ENCODE measurements at regions not wholly inside any gene's neighbourhood (a gene's known extent, or its start where the extent isn't known, plus 50 kb on each side); places are given as distances from the start of the nearest gene placed in this dataset.

DNA sequence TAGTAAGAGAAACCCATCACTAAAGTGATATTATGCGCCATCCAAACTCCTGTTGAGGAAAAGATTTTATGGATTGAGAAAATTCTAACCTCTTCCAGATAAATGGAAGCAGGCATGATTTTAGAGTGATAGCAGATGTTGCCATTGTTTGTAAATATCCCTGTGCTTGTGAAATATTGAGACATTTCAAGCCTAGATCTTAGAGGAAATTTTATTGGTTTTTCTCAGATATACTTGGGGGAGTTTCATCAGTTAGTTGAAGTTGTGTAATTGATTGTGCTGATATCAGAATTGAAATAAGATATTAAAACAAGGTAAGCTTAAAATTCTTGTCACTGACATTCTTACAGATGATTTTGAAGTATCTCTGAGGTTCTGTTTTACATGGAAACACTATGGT is 390.9 kb upstream of the FANCL start:
- TF ChIP-seq GATA3 (IDR thresholded peaks at IDR 0.05; ENCODE audit: low read depth, low read length) = no peak
- TF ChIP-seq GATA2 (IDR thresholded peaks at IDR 0.05; ENCODE audit: low read depth, low read length) = no peak
